AG09309 (cell line): ENCODE measurements at regions not wholly inside any gene's neighbourhood (a gene's known extent, or its start where the extent isn't known, plus 50 kb on each side); places are given as distances from the start of the nearest gene placed in this dataset.

Experiments
- DNase-seq: peaks from one replicate; pipeline ENCODE4 v3.0.0-alpha.2; 2010; ENCODE audit warnings: low read depth
- H3K4me3 ChIP-seq: 2 replicates; pipeline ENCODE4 v1.5.1; 2011; ENCODE audit warnings: mild to moderate bottlenecking, low read depth, low read length, moderate library complexity; ENCODE audit not compliant: control insufficient read depth
- TF ChIP-seq, protein P1 (sequence below): IDR thresholded peaks from 2 replicates; pipeline ENCODE4 v1.5.1; 2011; ENCODE audit warnings: mild to moderate bottlenecking, low read depth, low read length, inconsistent platforms; ENCODE audit not compliant: insufficient read depth, control insufficient read depth; ENCODE audit errors: missing control alignments

- H3K4me3 ChIP-seq, result no peak overlapping the region
- TF ChIP-seq, protein P1, sequence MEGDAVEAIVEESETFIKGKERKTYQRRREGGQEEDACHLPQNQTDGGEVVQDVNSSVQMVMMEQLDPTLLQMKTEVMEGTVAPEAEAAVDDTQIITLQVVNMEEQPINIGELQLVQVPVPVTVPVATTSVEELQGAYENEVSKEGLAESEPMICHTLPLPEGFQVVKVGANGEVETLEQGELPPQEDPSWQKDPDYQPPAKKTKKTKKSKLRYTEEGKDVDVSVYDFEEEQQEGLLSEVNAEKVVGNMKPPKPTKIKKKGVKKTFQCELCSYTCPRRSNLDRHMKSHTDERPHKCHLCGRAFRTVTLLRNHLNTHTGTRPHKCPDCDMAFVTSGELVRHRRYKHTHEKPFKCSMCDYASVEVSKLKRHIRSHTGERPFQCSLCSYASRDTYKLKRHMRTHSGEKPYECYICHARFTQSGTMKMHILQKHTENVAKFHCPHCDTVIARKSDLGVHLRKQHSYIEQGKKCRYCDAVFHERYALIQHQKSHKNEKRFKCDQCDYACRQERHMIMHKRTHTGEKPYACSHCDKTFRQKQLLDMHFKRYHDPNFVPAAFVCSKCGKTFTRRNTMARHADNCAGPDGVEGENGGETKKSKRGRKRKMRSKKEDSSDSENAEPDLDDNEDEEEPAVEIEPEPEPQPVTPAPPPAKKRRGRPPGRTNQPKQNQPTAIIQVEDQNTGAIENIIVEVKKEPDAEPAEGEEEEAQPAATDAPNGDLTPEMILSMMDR, result no peak
- DNase-seq, result no peak
Measured at GRCh38 chr13:22422023-22422422, 751.1 kb downstream of the FGF9 start.

DNA sequence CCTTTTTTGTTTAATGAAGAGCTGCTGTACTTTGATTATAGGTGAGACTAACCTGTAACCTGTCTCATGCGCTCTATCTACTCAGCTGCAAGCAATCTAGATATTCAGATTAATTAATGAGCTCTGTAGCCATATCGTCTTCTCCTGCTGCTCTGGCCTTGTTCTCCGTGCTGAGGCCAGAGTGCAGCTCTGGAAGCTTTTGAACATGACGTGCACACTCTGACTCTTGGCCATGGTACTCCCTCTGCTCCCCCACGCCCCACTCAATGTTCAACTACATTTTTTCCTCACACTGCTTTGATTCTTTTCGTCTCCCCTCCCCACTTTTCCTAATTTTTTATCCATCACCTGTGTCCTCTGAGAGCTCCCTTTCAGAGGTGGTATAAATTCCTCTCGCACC, 751.8 kb downstream of the FGF9 start:
- H3K4me3 ChIP-seq, result no peak overlapping the region
- TF ChIP-seq, protein P1, result no peak
- DNase-seq, result no peak

GRCh38 chr13:22423261-22423660, 752.4 kb downstream of the FGF9 start:
- DNase-seq, result no peak
- H3K4me3 ChIP-seq, result no peak overlapping the region
- TF ChIP-seq, protein P1, result no peak

DNA sequence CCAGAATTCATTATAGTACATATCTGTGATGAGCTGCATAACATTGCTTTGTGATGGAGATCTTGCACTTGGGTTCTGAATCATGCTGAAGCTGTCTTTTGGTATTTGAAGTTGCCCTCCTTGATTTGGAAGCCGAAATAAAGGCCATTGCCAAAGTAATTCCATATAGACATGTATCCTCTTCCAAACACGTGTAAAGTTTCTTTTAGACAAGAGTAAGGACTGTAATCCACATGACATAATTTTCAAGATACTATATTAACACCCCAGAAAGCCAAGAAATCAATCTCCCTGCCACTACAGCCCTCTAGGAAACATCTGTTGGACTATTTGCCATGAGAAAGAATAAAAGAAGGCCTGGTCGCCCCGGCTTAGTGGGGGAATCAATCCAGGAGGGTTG, 754.2 kb downstream of the FGF9 start:
- DNase-seq, result no peak
- H3K4me3 ChIP-seq, result no peak overlapping the region
- TF ChIP-seq, protein P1, result no peak

DNA sequence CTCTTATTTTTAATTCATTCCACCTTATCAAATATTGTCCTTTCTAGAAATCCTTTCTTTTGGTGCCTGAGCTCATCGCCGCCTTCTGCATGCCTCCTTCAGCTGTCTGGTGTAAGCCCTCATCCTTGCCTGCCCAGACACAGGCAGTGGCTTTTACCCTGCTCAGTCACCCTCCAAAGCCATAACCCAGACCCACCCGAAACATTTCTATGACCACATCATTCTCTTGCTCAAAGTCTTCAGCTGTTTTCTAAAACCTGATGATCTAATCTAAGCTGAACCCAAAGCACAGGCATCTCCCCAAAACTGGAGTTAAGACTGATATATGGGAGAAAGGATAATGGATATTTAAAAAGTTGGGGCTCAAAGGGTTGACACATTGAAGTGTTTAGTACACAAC, 753.7 kb upstream of the SGCG start:
- no peak for DNase-seq
- no peak overlapping the region for H3K4me3 ChIP-seq
- TF ChIP-seq, protein P1, result no peak

DNA sequence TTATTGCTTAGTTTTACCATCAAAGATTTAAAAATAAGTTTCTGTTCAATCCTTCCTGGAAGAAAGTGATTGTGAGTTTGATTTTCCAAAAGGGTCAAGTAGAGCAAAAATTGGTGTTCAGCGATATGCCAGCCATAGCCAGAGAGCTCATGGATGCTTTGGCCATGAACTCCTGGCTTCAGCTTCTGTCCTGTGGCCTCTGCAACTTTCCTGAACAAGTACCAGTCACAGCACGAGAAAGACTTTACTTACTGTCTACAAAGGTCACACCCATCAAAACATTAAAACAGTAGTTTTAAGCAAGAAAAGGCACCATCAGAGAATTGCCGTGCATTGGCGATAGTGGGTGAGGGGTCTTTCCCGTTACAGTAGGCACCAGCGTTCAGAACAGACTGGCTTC, 753.0 kb upstream of the SGCG start:
- TF ChIP-seq, protein P1, result no peak
- no peak overlapping the region for H3K4me3 ChIP-seq
- DNase-seq, result no peak
